Breast epithelium (tissue), 3 donors: ENCODE measurements at regions not wholly inside any gene's neighbourhood (a gene's known extent, or its start where the extent isn't known, plus 50 kb on each side); places are given as distances from the start of the nearest gene placed in this dataset.

ENCODE experiments used
- POLR2A ChIP-seq: fragments of 450-650 bp; IDR thresholded peaks from one replicate; pipeline ENCODE4 v1.6.1; 2016; ENCODE audit warnings: antibody characterized with exemption, mild to moderate bottlenecking, moderate library complexity
- POLR2AphosphoS5 ChIP-seq, 3 donors: sonication (generic); formaldehyde crosslinking; IDR thresholded peaks; one replicate each; pipeline ENCODE4 v1.6.1; 2017; ENCODE audit warnings: antibody characterized with exemption in 3 of 3
- TF ChIP-seq, protein P1 (sequence below), 3 donors: fragments of 450-650 bp; IDR thresholded peaks; one replicate each; pipeline ENCODE4 v1.5.1; 2016 to 2017; ENCODE audit warnings: antibody characterized with exemption in 3 of 3, mild to moderate bottlenecking in 3 of 3, moderate library complexity in 3 of 3

DNA sequence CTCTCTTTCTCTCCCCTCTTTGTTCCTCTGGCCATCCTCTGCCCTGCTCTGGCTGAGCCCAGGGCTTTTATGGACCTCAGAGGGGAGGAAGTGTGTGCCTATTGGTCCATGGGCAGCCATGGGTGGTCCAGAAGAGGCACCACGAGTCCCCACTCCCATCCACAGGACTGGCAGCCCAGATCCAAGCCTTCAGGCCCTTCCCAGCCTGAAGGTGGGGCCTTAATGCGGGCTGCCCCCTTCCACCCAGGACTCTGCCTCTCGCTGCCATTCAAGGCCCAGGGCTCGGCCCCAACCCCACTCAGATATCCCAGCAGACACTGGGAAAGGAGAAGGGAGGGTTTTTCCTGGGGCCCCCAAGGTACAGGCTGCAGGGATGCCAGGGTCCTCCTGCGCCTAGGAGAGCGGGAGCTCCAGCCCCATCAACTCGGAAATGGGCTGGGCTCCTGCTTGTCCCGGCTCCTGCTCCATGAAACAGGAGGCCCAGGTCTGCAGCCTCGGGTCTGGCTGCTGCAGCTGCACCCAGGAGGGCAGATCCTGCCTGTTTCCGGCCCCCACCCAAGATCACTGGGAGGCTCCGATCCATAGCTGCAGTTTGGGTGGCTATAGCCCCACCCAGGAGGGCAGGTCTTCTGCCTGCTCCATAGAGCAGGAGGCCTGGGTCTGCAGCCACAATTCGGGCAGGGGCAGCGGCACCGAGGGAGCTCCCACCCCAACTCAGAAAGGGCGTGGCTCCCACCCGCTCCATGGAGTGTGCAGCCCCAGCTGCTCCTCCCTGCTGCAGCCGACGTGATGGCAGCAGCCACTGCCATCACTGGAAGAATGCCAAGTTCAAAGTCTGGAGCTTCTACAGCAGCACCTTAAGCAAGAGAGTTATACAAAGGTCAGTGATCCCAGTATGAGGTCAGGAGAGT is 116.6 kb upstream of the RBBP8 start:
- TF ChIP-seq, protein P1, sequence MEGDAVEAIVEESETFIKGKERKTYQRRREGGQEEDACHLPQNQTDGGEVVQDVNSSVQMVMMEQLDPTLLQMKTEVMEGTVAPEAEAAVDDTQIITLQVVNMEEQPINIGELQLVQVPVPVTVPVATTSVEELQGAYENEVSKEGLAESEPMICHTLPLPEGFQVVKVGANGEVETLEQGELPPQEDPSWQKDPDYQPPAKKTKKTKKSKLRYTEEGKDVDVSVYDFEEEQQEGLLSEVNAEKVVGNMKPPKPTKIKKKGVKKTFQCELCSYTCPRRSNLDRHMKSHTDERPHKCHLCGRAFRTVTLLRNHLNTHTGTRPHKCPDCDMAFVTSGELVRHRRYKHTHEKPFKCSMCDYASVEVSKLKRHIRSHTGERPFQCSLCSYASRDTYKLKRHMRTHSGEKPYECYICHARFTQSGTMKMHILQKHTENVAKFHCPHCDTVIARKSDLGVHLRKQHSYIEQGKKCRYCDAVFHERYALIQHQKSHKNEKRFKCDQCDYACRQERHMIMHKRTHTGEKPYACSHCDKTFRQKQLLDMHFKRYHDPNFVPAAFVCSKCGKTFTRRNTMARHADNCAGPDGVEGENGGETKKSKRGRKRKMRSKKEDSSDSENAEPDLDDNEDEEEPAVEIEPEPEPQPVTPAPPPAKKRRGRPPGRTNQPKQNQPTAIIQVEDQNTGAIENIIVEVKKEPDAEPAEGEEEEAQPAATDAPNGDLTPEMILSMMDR (IDR thresholded peaks at IDR 0.05) = no peak
- no peak for TF ChIP-seq POLR2A
- TF ChIP-seq POLR2AphosphoS5 (IDR thresholded peaks at IDR 0.05) = no peak
